ENCODE measurements at regions not wholly inside any gene's neighbourhood (a gene's known extent, or its start where the extent isn't known, plus 50 kb on each side); places are given as distances from the start of the nearest gene placed in this dataset.

- TF ChIP-seq POLR2A (IDR thresholded peaks at IDR 0.05): no peak
- TF ChIP-seq CTCF (IDR thresholded peaks at IDR 0.05): no peak
- 83% methylated on average over 2 of the region's 6 CpGs for WGBS (ENCODE audit: insufficient coverage, low coverage, low lambda C conversion rate, missing lambda C conversion rate)
- H3K4me1 ChIP-seq: peaks cover 0 to 10% (median 5%) of the 10 kb centered on the region in 4 donors
- no peaks in the 10 kb centered on the region for H3K9me3 ChIP-seq
- DNase-seq (no peak), ATAC-seq (no peak)
- H3K27me3 ChIP-seq: no peaks in the 10 kb centered on the region
- intact Hi-C loops (cut with DNase I): no loop called here
- H3K4me3 ChIP-seq: no peak overlapping the region
- no peak overlapping the region for H3K27ac ChIP-seq
- H3K36me3 ChIP-seq: no peaks in the 10 kb centered on the region
Measured at GRCh38 chr10:129094233-129094632, 372.8 kb upstream of the MGMT start.

GRCh38 chr10:129094861-129095260 is 372.2 kb upstream of the MGMT start:
- H3K27me3 ChIP-seq: no peaks in the 10 kb centered on the region
- H3K9me3 ChIP-seq: no peaks in the 10 kb centered on the region
- H3K4me3 ChIP-seq: no peak overlapping the region
- H3K27ac ChIP-seq: no peak overlapping the region
- TF ChIP-seq CTCF (IDR thresholded peaks at IDR 0.05) (no peak), POLR2A (IDR thresholded peaks at IDR 0.05) (no peak)
- H3K4me1 ChIP-seq: peaks cover 0 to 10% (median 5%) of the 10 kb centered on the region in 4 donors
- DNase-seq: no peak
- no peaks in the 10 kb centered on the region for H3K36me3 ChIP-seq
- intact Hi-C loops (cut with DNase I): no loop called here
- 100% methylated on average over 1 of the region's 2 CpGs for WGBS (ENCODE audit: insufficient coverage, low coverage, low lambda C conversion rate, missing lambda C conversion rate)
- no peak for ATAC-seq

- no peak overlapping the region for H3K4me3 ChIP-seq
- intact Hi-C loops (cut with DNase I): no loop called here
- H3K27ac ChIP-seq: no peak overlapping the region
Measured at GRCh38 chr10:129095680-129096064, 371.4 kb upstream of the MGMT start.

GRCh38 chr10:129096065-129096984 is 370.7 kb upstream of the MGMT start:
- DNase-seq (peak in 1 of 3 donors; percentile 54), ATAC-seq (peak; percentile 83 to 86 (median 85))
- TF ChIP-seq CTCF (IDR thresholded peaks at IDR 0.05): no peak
- no peak for TF ChIP-seq POLR2A (IDR thresholded peaks at IDR 0.05)
- no peaks in the 10 kb centered on the region for H3K9me3 ChIP-seq
- no peaks in the 10 kb centered on the region for H3K27me3 ChIP-seq
- no peaks in the 10 kb centered on the region for H3K36me3 ChIP-seq
- intact Hi-C loops (cut with DNase I): no loop called here
- H3K4me1 ChIP-seq: peaks cover 0 to 10% (median 5%) of the 10 kb centered on the region in 4 donors
- 12% methylated on average over 12 of the region's 12 CpGs for WGBS (ENCODE audit: insufficient coverage, low coverage, low lambda C conversion rate, missing lambda C conversion rate)
- peak overlapping the region in 1 of 3 donors; percentile 4 for H3K4me3 ChIP-seq
- peak overlapping the region in 1 of 3 donors; percentile 53 for H3K27ac ChIP-seq

More at GRCh38 chr10:129095680-129096064, 371.4 kb upstream of the MGMT start:
- H3K9me3 ChIP-seq: no peaks in the 10 kb centered on the region
- no peaks in the 10 kb centered on the region for H3K27me3 ChIP-seq
- TF ChIP-seq POLR2A (IDR thresholded peaks at IDR 0.05): no peak
- TF ChIP-seq CTCF (IDR thresholded peaks at IDR 0.05): no peak
- ATAC-seq (no peak), DNase-seq (no peak)
- H3K36me3 ChIP-seq: no peaks in the 10 kb centered on the region
- peaks cover 0 to 10% (median 5%) of the 10 kb centered on the region in 4 donors for H3K4me1 ChIP-seq
- 83% methylated on average over 7 of the region's 7 CpGs for WGBS (ENCODE audit: insufficient coverage, low coverage, low lambda C conversion rate, missing lambda C conversion rate)
